ENCODE measurements at regions not wholly inside any gene's neighbourhood (a gene's known extent, or its start where the extent isn't known, plus 50 kb on each side); places are given as distances from the start of the nearest gene placed in this dataset.
"Not testable (repeated sequence)": the region's sequence is repeated elsewhere in the genome, so short reads cannot be mapped to it uniquely, and the experiment has no call there.

- Mint-ChIP-seq H3K36me3 (ENCODE audit: low read depth) (no peaks in the 10 kb centered on the region), H3K27ac (no peak overlapping the region), H3K4me3 (no peak overlapping the region), H3K4me1 (no peaks in the 10 kb centered on the region), H3K9me3 (no peaks in the 10 kb centered on the region), H3K27me3 (peaks cover 4% of the 10 kb centered on the region)
- DNase-seq, result no peak
- intact Hi-C loops (cut with micrococcal nuclease), result no loop called here
Measured at GRCh38 chr5:52623291-52623690, 164.4 kb upstream of the ITGA1 start.

GRCh38 chr5:52624291-52624690 lies 163.4 kb upstream of the ITGA1 start:
- intact Hi-C loops (cut with micrococcal nuclease), result no loop called here
- no peak overlapping the region for H3K4me3 Mint-ChIP-seq
- H3K9me3 Mint-ChIP-seq, result no peaks in the 10 kb centered on the region
- no peak overlapping the region for H3K27ac Mint-ChIP-seq
- no peaks in the 10 kb centered on the region for H3K36me3 Mint-ChIP-seq (ENCODE audit: low read depth)
- H3K27me3 Mint-ChIP-seq, result peaks cover 6% of the 10 kb centered on the region
- no peak for DNase-seq
- H3K4me1 Mint-ChIP-seq, result no peaks in the 10 kb centered on the region

DNA sequence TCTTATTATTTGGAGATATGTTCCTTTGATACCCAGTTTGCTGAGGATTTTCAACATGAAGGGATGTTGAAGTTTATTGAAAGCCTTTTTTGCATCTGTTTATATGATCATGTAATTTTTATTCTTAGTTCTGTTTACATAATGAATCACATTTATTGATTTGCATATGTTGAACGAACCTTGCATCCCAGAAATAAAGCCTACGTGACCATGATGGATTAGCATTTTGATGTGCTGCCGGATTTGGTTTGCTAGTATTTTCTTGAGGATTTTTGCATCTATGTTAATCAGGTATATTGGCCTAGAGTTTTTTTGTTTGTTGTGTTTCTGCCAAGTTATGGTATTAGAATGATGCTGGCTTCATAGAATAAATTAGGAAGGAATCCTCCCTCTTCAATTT lies 161.4 kb upstream of the ITGA1 start:
- H3K9me3 Mint-ChIP-seq, result peaks cover 3% of the 10 kb centered on the region
- no peak overlapping the region for H3K27ac Mint-ChIP-seq
- DNase-seq, result no peak
- H3K27me3 Mint-ChIP-seq, result peaks cover 9% of the 10 kb centered on the region
- no peaks in the 10 kb centered on the region for H3K4me1 Mint-ChIP-seq
- H3K36me3 Mint-ChIP-seq (ENCODE audit: low read depth), result no peaks in the 10 kb centered on the region
- intact Hi-C loops (cut with micrococcal nuclease), result no loop called here
- no peak overlapping the region for H3K4me3 Mint-ChIP-seq

DNA sequence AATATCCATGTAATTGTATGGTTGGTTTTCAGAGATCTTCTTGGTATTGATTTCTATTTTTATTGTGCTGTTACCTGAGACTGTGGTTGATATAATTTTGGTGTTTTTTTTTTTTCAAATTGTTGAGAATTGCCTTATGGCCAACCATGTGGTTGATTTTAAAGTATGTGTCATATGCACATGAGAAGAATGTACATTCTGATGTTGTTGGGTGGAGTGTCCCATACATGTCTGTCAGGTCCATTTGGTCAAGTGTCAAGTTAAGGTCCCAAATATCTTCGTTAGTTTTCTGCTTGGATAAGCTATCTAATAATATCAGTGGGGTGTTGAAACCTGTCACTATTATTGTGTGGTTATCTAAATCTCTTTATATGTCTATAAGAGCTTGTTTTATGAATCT lies 160.0 kb upstream of the ITGA1 start:
- H3K4me1 Mint-ChIP-seq, result no peaks in the 10 kb centered on the region
- peaks cover 6% of the 10 kb centered on the region for H3K27me3 Mint-ChIP-seq
- intact Hi-C loops (cut with micrococcal nuclease), result no loop called here

GRCh38 chr5:52632281-52632680 lies 155.4 kb upstream of the ITGA1 start:
- intact Hi-C loops (cut with micrococcal nuclease), result no loop called here
- Mint-ChIP-seq H3K27me3 (peaks cover 6% of the 10 kb centered on the region), H3K4me3 (no peak overlapping the region), H3K4me1 (no peaks in the 10 kb centered on the region), H3K36me3 (ENCODE audit: low read depth) (no peaks in the 10 kb centered on the region), H3K9me3 (peaks cover 3% of the 10 kb centered on the region), H3K27ac (no peak overlapping the region)
- DNase-seq, result no peak

More for the DNA sequence above, 160.0 kb upstream of the ITGA1 start:
- Mint-ChIP-seq H3K4me3 (no peak overlapping the region), H3K36me3 (ENCODE audit: low read depth) (no peaks in the 10 kb centered on the region), H3K27ac (no peak overlapping the region), H3K9me3 (peaks cover 3% of the 10 kb centered on the region)
- DNase-seq, result no peak

DNA sequence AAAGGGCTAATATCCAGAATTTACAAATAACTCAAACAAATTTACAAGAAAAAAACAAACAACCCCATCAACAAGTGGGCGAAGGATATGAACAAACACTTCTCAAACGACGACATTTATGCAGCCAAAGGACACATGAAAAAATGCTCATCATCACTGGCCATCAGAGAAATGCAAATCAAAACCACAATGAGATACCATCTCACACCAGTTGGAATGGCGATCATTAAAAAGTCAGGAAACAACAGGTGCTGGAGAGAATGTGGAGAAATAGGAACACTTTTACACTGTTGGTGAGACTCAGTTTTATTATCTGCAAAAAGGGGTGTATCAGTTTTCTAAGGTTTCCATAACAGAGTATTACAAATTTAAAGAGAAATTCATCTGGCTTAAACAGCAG lies 153.5 kb upstream of the ITGA1 start:
- H3K4me3 Mint-ChIP-seq; intact Hi-C loops (cut with micrococcal nuclease); H3K4me1 Mint-ChIP-seq; DNase-seq; H3K27ac Mint-ChIP-seq; H3K9me3 Mint-ChIP-seq; H3K27me3 Mint-ChIP-seq; H3K36me3 Mint-ChIP-seq (ENCODE audit: low read depth): not testable (repeated sequence)

- DNase-seq, result no peak
- H3K4me1 Mint-ChIP-seq, result no peaks in the 10 kb centered on the region
- H3K9me3 Mint-ChIP-seq, result no peaks in the 10 kb centered on the region
- no peak overlapping the region for H3K4me3 Mint-ChIP-seq
- H3K27me3 Mint-ChIP-seq, result peaks cover 2% of the 10 kb centered on the region
- H3K27ac Mint-ChIP-seq, result no peak overlapping the region
- H3K36me3 Mint-ChIP-seq (ENCODE audit: low read depth), result no peaks in the 10 kb centered on the region
- intact Hi-C loops (cut with micrococcal nuclease), result no loop called here
Measured at GRCh38 chr5:52638732-52639131, 149.0 kb upstream of the ITGA1 start.

DNA sequence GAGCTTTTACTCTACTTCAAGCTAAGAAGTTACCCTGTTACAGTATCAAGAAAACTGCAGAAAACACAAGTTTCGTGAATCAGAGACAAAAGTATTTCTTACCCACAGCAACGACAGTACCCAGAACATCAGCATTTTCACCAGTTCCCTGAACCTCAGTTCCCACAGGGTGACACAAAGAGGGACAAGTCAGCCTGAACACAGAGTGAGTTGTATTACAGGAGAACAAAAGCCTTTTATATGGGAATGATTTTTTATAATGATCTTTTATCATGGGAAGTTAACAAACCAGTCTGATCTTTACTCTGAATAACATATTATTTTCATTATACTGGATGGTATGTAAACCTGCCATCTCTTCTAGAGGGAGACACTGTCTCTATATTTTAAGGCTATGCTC lies 139.0 kb upstream of the ITGA1 start:
- Mint-ChIP-seq H3K27me3 (peaks cover 13% of the 10 kb centered on the region), H3K4me3 (no peak overlapping the region), H3K36me3 (ENCODE audit: low read depth) (no peaks in the 10 kb centered on the region), H3K27ac (no peak overlapping the region), H3K4me1 (no peaks in the 10 kb centered on the region), H3K9me3 (peaks cover 6% of the 10 kb centered on the region)
- intact Hi-C loops (cut with micrococcal nuclease), result no loop called here
- DNase-seq, result no peak

DNA sequence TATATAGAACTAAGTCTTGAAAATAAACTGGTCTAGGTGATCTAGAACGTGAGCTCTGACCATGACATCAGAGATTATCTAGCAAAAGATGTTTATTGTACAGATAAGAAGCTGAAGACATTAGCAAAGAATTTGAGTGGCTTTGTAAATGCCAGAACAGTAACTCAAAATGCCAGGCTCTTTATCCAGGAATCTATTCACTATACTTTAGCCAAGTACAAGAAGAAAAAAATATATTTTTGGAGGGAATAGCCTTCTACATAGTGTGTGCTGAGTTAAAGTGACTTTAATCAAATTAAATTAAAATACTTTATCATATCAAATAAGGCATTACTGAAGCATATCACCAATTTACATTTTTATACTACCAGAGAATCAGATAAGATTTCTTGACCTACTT lies 132.6 kb upstream of the ITGA1 start:
- intact Hi-C loops (cut with micrococcal nuclease), result loop anchor here (5.0 kb wide), 1 partner anchor 1273 kb away; the partner anchor contains the start of gene ISL1
- DNase-seq, result no peak
- Mint-ChIP-seq H3K27ac (no peak overlapping the region), H3K36me3 (ENCODE audit: low read depth) (no peaks in the 10 kb centered on the region), H3K4me3 (no peak overlapping the region), H3K27me3 (peaks cover 34% of the 10 kb centered on the region), H3K4me1 (no peaks in the 10 kb centered on the region), H3K9me3 (no peaks in the 10 kb centered on the region)

- H3K27me3 Mint-ChIP-seq, result peaks cover 35% of the 10 kb centered on the region
- H3K4me3 Mint-ChIP-seq, result no peak overlapping the region
- no peaks in the 10 kb centered on the region for H3K9me3 Mint-ChIP-seq
- H3K4me1 Mint-ChIP-seq, result no peaks in the 10 kb centered on the region
- no peak for DNase-seq
- no peaks in the 10 kb centered on the region for H3K36me3 Mint-ChIP-seq (ENCODE audit: low read depth)
- intact Hi-C loops (cut with micrococcal nuclease), result loop anchor here (1.0 to 5.0 kb wide), 2 partner anchors 1274 to 1693 kb away; partner anchors contain the start of gene ISL1
- no peak overlapping the region for H3K27ac Mint-ChIP-seq
Measured at GRCh38 chr5:52656569-52657246, 131.0 kb upstream of the ITGA1 start.

DNA sequence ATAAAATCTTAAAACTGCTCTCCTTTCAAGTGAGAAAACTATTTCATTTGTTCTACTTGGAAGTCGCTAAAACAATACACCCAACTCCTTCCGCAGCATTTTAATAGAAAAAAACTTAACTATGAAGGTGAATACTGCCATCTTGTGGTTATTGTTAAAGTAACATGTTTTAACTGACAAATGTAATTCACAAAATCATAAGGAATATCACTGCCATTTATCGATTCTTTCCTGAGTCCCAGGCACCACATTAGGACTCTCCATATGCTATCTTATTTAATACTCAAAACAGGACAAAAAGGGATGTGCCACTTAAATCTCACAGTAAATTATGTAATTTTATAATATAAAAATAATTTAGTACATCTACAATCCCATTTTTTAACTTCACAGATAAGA lies 130.5 kb upstream of the ITGA1 start:
- Mint-ChIP-seq H3K27ac (no peak overlapping the region), H3K4me3 (no peak overlapping the region), H3K4me1 (no peaks in the 10 kb centered on the region), H3K36me3 (ENCODE audit: low read depth) (no peaks in the 10 kb centered on the region), H3K9me3 (no peaks in the 10 kb centered on the region), H3K27me3 (peaks cover 34% of the 10 kb centered on the region)
- no peak for DNase-seq
- intact Hi-C loops (cut with micrococcal nuclease), result loop anchor here (1.0 to 5.0 kb wide), 2 partner anchors 1275 to 1694 kb away; partner anchors contain the start of gene ISL1

DNA sequence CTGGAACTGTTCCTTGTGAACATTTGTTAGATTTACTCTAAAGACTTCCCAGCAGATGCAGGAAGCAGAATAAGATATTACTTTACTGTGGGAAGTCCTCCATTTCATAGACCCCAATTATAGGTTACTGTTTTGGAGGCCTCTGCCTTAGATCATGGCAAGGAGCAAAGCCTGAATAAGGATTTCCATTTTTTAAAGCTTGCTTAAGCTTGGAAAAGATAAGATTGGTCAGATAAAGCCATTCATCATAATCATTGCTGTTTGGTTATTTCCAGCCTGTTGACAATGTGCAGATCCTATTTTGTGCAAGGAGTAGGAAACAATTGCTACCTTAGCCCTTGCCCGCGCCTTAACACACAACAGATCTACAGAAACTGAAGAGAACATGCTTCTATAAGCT lies 129.5 kb upstream of the ITGA1 start:
- H3K27me3 Mint-ChIP-seq, result peaks cover 30% of the 10 kb centered on the region
- no peak overlapping the region for H3K4me3 Mint-ChIP-seq
- DNase-seq, result no peak
- intact Hi-C loops (cut with micrococcal nuclease), result loop anchor here (5.0 kb wide), 1 partner anchor 1276 kb away; the partner anchor contains the start of gene ISL1
- H3K36me3 Mint-ChIP-seq (ENCODE audit: low read depth), result no peaks in the 10 kb centered on the region
- no peaks in the 10 kb centered on the region for H3K4me1 Mint-ChIP-seq
- H3K9me3 Mint-ChIP-seq, result no peaks in the 10 kb centered on the region
- no peak overlapping the region for H3K27ac Mint-ChIP-seq

GRCh38 chr5:52660621-52661020 lies 127.1 kb upstream of the ITGA1 start:
- intact Hi-C loops (cut with micrococcal nuclease), result loop anchor here (10.0 kb wide), 1 partner anchor 254 kb away; no protein-coding TSS in a partner anchor
- H3K36me3 Mint-ChIP-seq (ENCODE audit: low read depth), result no peaks in the 10 kb centered on the region
- DNase-seq, result no peak

DNA sequence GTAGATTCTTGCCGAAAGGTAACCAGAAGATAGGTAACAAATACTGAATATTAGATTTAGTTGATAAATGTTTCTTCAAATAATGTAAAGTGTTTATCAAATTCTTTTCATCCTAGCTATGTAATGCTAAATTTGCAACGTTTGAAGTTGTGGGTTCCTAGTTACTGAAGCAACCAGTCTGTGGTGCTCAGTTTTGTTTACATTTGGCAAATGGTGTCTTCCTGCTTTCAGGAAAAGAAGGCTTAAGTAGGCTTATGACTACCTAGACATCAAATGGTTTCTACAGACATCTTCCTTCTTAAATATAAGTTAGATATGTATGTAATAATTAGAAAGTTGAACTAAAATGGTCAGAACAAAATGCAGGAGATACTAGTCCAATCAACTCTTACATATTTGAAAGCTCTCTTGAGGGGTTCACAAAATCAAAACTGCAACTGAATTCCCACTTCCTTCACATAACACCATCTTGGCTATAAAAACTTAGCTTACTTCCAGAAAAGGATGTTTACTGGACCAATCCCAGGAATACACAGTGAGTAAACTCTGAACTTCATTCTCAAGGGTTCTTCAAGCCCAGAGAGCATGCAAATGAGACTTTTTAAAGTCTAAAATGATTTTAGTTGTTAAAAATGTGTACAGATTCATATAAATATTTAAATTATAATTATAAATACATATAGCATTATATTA lies 125.7 kb upstream of the ITGA1 start:
- Mint-ChIP-seq H3K27ac (no peak overlapping the region), H3K4me1 (peaks cover 4% of the 10 kb centered on the region)
- intact Hi-C loops (cut with micrococcal nuclease), result loop anchor here (10.0 kb wide), 1 partner anchor 253 kb away; no protein-coding TSS in a partner anchor

More at GRCh38 chr5:52660621-52661020, 127.1 kb upstream of the ITGA1 start:
- peaks cover 26% of the 10 kb centered on the region for H3K27me3 Mint-ChIP-seq
- H3K9me3 Mint-ChIP-seq, result no peaks in the 10 kb centered on the region
- H3K4me3 Mint-ChIP-seq, result no peak overlapping the region
- H3K27ac Mint-ChIP-seq, result no peak overlapping the region
- H3K4me1 Mint-ChIP-seq, result peaks cover 2% of the 10 kb centered on the region

More for the DNA sequence above, 125.7 kb upstream of the ITGA1 start:
- no peaks in the 10 kb centered on the region for H3K36me3 Mint-ChIP-seq (ENCODE audit: low read depth)
- DNase-seq, result no peak
- H3K9me3 Mint-ChIP-seq, result no peaks in the 10 kb centered on the region
- peaks cover 28% of the 10 kb centered on the region for H3K27me3 Mint-ChIP-seq
- H3K4me3 Mint-ChIP-seq, result no peak overlapping the region
